ENCODE measurements at regions not wholly inside any gene's neighbourhood (a gene's known extent, or its start where the extent isn't known, plus 50 kb on each side); places are given as distances from the start of the nearest gene placed in this dataset.
A peak's percentile ranks its signal among the peaks of the same experiment; 100 is the strongest.

- intact Hi-C loops (cut with DNase I): no loop called here
- Histone ChIP-seq H3K27me3 (no peaks in the 10 kb centered on the region), H3K27ac (no peak overlapping the region), H3K4me3 (no peak overlapping the region), H3K9me3 (no peaks in the 10 kb centered on the region), H3K36me3 (no peaks in the 10 kb centered on the region), H3K4me1 (peaks cover 0 to 18% (median 15%) of the 10 kb centered on the region in 4 donors)
- DNase-seq: no peak
- TF ChIP-seq CTCF (IDR thresholded peaks at IDR 0.05): no peak
- TF ChIP-seq POLR2A (IDR thresholded peaks at IDR 0.05): no peak
- no peak for TF ChIP-seq POLR2AphosphoS5 (IDR thresholded peaks at IDR 0.05)
- no peak for TF ChIP-seq EP300 (IDR thresholded peaks at IDR 0.05)
- WGBS, 2 donors: 88 to 93% methylated on average over 3 of the region's 3 CpGs
Observed at GRCh38 chr1:60899464-60899863, 182.9 kb upstream of the NFIA start.

GRCh38 chr1:60898987-60899386 lies 183.4 kb upstream of the NFIA start:
- WGBS, 2 donors: 81 to 90% methylated on average over 4 of the region's 4 CpGs
- Histone ChIP-seq H3K36me3 (no peaks in the 10 kb centered on the region), H3K9me3 (no peaks in the 10 kb centered on the region), H3K4me1 (peaks cover 0 to 14% (median 10%) of the 10 kb centered on the region in 4 donors), H3K4me3 (no peak overlapping the region), H3K27me3 (no peaks in the 10 kb centered on the region), H3K27ac (no peak overlapping the region)
- intact Hi-C loops (cut with DNase I): no loop called here
- no peak for TF ChIP-seq POLR2AphosphoS5 (IDR thresholded peaks at IDR 0.05)
- TF ChIP-seq POLR2A (IDR thresholded peaks at IDR 0.05): no peak
- TF ChIP-seq CTCF (IDR thresholded peaks at IDR 0.05): no peak
- no peak for TF ChIP-seq EP300 (IDR thresholded peaks at IDR 0.05)
- no peak for DNase-seq

- Histone ChIP-seq H3K4me3 (no peak overlapping the region), H3K36me3 (no peaks in the 10 kb centered on the region), H3K27me3 (no peaks in the 10 kb centered on the region), H3K27ac (no peak overlapping the region), H3K4me1 (peaks cover 0 to 8% (median 4%) of the 10 kb centered on the region in 4 donors), H3K9me3 (no peaks in the 10 kb centered on the region)
- no peak for TF ChIP-seq CTCF (IDR thresholded peaks at IDR 0.05)
- no peak for TF ChIP-seq POLR2A (IDR thresholded peaks at IDR 0.05)
- TF ChIP-seq POLR2AphosphoS5 (IDR thresholded peaks at IDR 0.05): no peak
- TF ChIP-seq EP300 (IDR thresholded peaks at IDR 0.05): no peak
- no peak for DNase-seq
- WGBS, 2 donors: 66 to 80% methylated on average over 4 of the region's 4 CpGs
- intact Hi-C loops (cut with DNase I): no loop called here
Observed at GRCh38 chr1:60898413-60898812, 183.9 kb upstream of the NFIA start.

GRCh38 chr1:60896701-60897363 lies 185.5 kb upstream of the NFIA start:
- no peak for TF ChIP-seq POLR2AphosphoS5 (IDR thresholded peaks at IDR 0.05)
- no peak for TF ChIP-seq POLR2A (IDR thresholded peaks at IDR 0.05)
- no peak for TF ChIP-seq CTCF (IDR thresholded peaks at IDR 0.05)
- no peak for TF ChIP-seq EP300 (IDR thresholded peaks at IDR 0.05)
- no peaks in the 10 kb centered on the region for H3K27me3 ChIP-seq
- H3K36me3 ChIP-seq: no peaks in the 10 kb centered on the region
- 87 to 88% methylated on average over 14 of the region's 14 CpGs for WGBS, 2 donors
- H3K27ac ChIP-seq: peak overlapping the region in 2 of 4 donors; percentile 24 to 28
- intact Hi-C loops (cut with DNase I): no loop called here
- no peaks in the 10 kb centered on the region for H3K9me3 ChIP-seq
- H3K4me1 ChIP-seq: no peaks in the 10 kb centered on the region
- no peak overlapping the region for H3K4me3 ChIP-seq
- no peak for DNase-seq

- no peak for DNase-seq
- WGBS, 2 donors: 86 to 90% methylated on average over 3 of the region's 3 CpGs
- H3K9me3 ChIP-seq: no peaks in the 10 kb centered on the region
- H3K36me3 ChIP-seq: no peaks in the 10 kb centered on the region
- intact Hi-C loops (cut with DNase I): no loop called here
- TF ChIP-seq CTCF (IDR thresholded peaks at IDR 0.05) (no peak), EP300 (IDR thresholded peaks at IDR 0.05) (no peak), POLR2AphosphoS5 (IDR thresholded peaks at IDR 0.05) (no peak), POLR2A (IDR thresholded peaks at IDR 0.05) (no peak)
- no peak overlapping the region for H3K27ac ChIP-seq
- H3K4me1 ChIP-seq: no peaks in the 10 kb centered on the region
- no peak overlapping the region for H3K4me3 ChIP-seq
- no peaks in the 10 kb centered on the region for H3K27me3 ChIP-seq
Observed at GRCh38 chr1:60895701-60896100, 186.7 kb upstream of the NFIA start.
